Adipocyte (in vitro differentiated cells): ENCODE measurements at regions not wholly inside any gene's neighbourhood (a gene's known extent, or its start where the extent isn't known, plus 50 kb on each side); places are given as distances from the start of the nearest gene placed in this dataset.

Experiments
- DNase-seq: peaks from one replicate; pipeline ENCODE4 v3.0.0-alpha.2; 2015; ENCODE audit warnings: low read depth
- H3K27me3 ChIP-seq: replicated peaks from 2 replicates; pipeline ENCODE4 v1.7.0; 2013; ENCODE audit warnings: mild to moderate bottlenecking, low read length, moderate library complexity; ENCODE audit not compliant: control insufficient read depth, insufficient read depth
- H3K36me3 ChIP-seq: 2 replicates; pipeline ENCODE4 v1.7.0; 2013; ENCODE audit warnings: low read length, mild to moderate bottlenecking, moderate library complexity; ENCODE audit not compliant: control insufficient read depth, insufficient read depth, severe bottlenecking
- H3K4me1 ChIP-seq: 2 replicates; pipeline ENCODE4 v1.7.0; 2013; ENCODE audit warnings: mild to moderate bottlenecking, low read length, moderate library complexity; ENCODE audit not compliant: control insufficient read depth, insufficient read depth
- H3K4me3 ChIP-seq: 2 replicates; pipeline ENCODE4 v1.7.0; 2013; ENCODE audit warnings: mild to moderate bottlenecking, low read length, moderate library complexity
- H3K9ac ChIP-seq: 2 replicates; pipeline ENCODE4 v1.7.0; 2013; ENCODE audit warnings: mild to moderate bottlenecking, low read length, moderate library complexity
- H3K9me3 ChIP-seq: 2 replicates; pipeline ENCODE4 v1.7.0; 2013; ENCODE audit warnings: mild to moderate bottlenecking, low read length, moderate library complexity; ENCODE audit not compliant: control insufficient read depth

GRCh38 chr9:106644661-106645060, 218.3 kb upstream of the ZNF462 start:
- Histone ChIP-seq H3K4me1 (no peaks in the 10 kb centered on the region), H3K9ac (no peak overlapping the region), H3K4me3 (no peak overlapping the region), H3K36me3 (no peaks in the 10 kb centered on the region), H3K9me3 (no peaks in the 10 kb centered on the region), H3K27me3 (no peaks in the 10 kb centered on the region)
- DNase-seq = no peak

- H3K4me3 ChIP-seq = no peak overlapping the region
- H3K9me3 ChIP-seq = peaks cover 3% of the 10 kb centered on the region
- no peak overlapping the region for H3K9ac ChIP-seq
- no peaks in the 10 kb centered on the region for H3K36me3 ChIP-seq
- no peaks in the 10 kb centered on the region for H3K27me3 ChIP-seq
- DNase-seq = peak; percentile 66
- peaks cover 11% of the 10 kb centered on the region for H3K4me1 ChIP-seq
These were observed 214.2 kb upstream of the ZNF462 start for GRCh38 chr9:106648799-106649198.

- Histone ChIP-seq H3K9ac (no peak overlapping the region), H3K36me3 (no peaks in the 10 kb centered on the region), H3K4me3 (no peak overlapping the region), H3K4me1 (peaks cover 20% of the 10 kb centered on the region), H3K27me3 (no peaks in the 10 kb centered on the region), H3K9me3 (peaks cover 3% of the 10 kb centered on the region)
- no peak for DNase-seq
These were observed 213.3 kb upstream of the ZNF462 start for GRCh38 chr9:106649664-106650063.

GRCh38 chr9:106653213-106653612, 209.8 kb upstream of the ZNF462 start:
- no peaks in the 10 kb centered on the region for H3K27me3 ChIP-seq
- H3K36me3 ChIP-seq = no peaks in the 10 kb centered on the region
- no peak for DNase-seq
- H3K9me3 ChIP-seq = peaks cover 11% of the 10 kb centered on the region
- H3K9ac ChIP-seq = no peak overlapping the region
- peaks cover 20% of the 10 kb centered on the region for H3K4me1 ChIP-seq
- H3K4me3 ChIP-seq = peak overlapping the region; percentile 6

- Histone ChIP-seq H3K36me3 (no peaks in the 10 kb centered on the region), H3K4me1 (peaks cover 20% of the 10 kb centered on the region), H3K27me3 (no peaks in the 10 kb centered on the region), H3K9me3 (peaks cover 8% of the 10 kb centered on the region), H3K4me3 (no peak overlapping the region), H3K9ac (no peak overlapping the region)
- no peak for DNase-seq
These were observed 207.0 kb upstream of the ZNF462 start for GRCh38 chr9:106655966-106656365.

GRCh38 chr9:106657926-106658325, 205.0 kb upstream of the ZNF462 start:
- Histone ChIP-seq H3K27me3 (no peaks in the 10 kb centered on the region), H3K9me3 (peaks cover 8% of the 10 kb centered on the region), H3K9ac (no peak overlapping the region), H3K4me1 (peaks cover 15% of the 10 kb centered on the region), H3K36me3 (no peaks in the 10 kb centered on the region), H3K4me3 (no peak overlapping the region)
- DNase-seq = no peak

GRCh38 chr9:106668534-106668933, 194.4 kb upstream of the ZNF462 start:
- no peak for DNase-seq
- Histone ChIP-seq H3K4me3 (no peak overlapping the region), H3K4me1 (no peaks in the 10 kb centered on the region), H3K9me3 (no peaks in the 10 kb centered on the region), H3K9ac (no peak overlapping the region), H3K27me3 (peaks cover 3% of the 10 kb centered on the region), H3K36me3 (no peaks in the 10 kb centered on the region)

GRCh38 chr9:106669835-106670234, 193.1 kb upstream of the ZNF462 start:
- H3K36me3 ChIP-seq = no peaks in the 10 kb centered on the region
- H3K4me1 ChIP-seq = no peaks in the 10 kb centered on the region
- peaks cover 3% of the 10 kb centered on the region for H3K27me3 ChIP-seq
- no peaks in the 10 kb centered on the region for H3K9me3 ChIP-seq
- no peak for DNase-seq
- H3K4me3 ChIP-seq = no peak overlapping the region
- no peak overlapping the region for H3K9ac ChIP-seq

GRCh38 chr9:106670418-106670817, 192.5 kb upstream of the ZNF462 start:
- DNase-seq = no peak
- peaks cover 3% of the 10 kb centered on the region for H3K27me3 ChIP-seq
- no peak overlapping the region for H3K9ac ChIP-seq

GRCh38 chr9:106675780-106676179, 187.2 kb upstream of the ZNF462 start:
- no peak for DNase-seq
- Histone ChIP-seq H3K4me3 (no peak overlapping the region), H3K4me1 (no peaks in the 10 kb centered on the region), H3K36me3 (no peaks in the 10 kb centered on the region), H3K27me3 (peaks cover 3% of the 10 kb centered on the region), H3K9me3 (no peaks in the 10 kb centered on the region), H3K9ac (no peak overlapping the region)

More at GRCh38 chr9:106670418-106670817, 192.5 kb upstream of the ZNF462 start:
- Histone ChIP-seq H3K4me1 (no peaks in the 10 kb centered on the region), H3K4me3 (no peak overlapping the region), H3K36me3 (no peaks in the 10 kb centered on the region), H3K9me3 (no peaks in the 10 kb centered on the region)

GRCh38 chr9:106677374-106677773, 185.6 kb upstream of the ZNF462 start:
- no peak overlapping the region for H3K4me3 ChIP-seq
- no peak overlapping the region for H3K9ac ChIP-seq
- H3K4me1 ChIP-seq = no peaks in the 10 kb centered on the region
- H3K36me3 ChIP-seq = no peaks in the 10 kb centered on the region
- H3K27me3 ChIP-seq = peaks cover 3% of the 10 kb centered on the region
- H3K9me3 ChIP-seq = no peaks in the 10 kb centered on the region
- no peak for DNase-seq

- Histone ChIP-seq H3K4me1 (no peaks in the 10 kb centered on the region), H3K9me3 (no peaks in the 10 kb centered on the region), H3K9ac (no peak overlapping the region), H3K36me3 (no peaks in the 10 kb centered on the region), H3K27me3 (peaks cover 3% of the 10 kb centered on the region), H3K4me3 (no peak overlapping the region)
- no peak for DNase-seq
These were observed 185.1 kb upstream of the ZNF462 start for GRCh38 chr9:106677830-106678229.
